ENCODE measurements at regions not wholly inside any gene's neighbourhood (a gene's known extent, or its start where the extent isn't known, plus 50 kb on each side); places are given as distances from the start of the nearest gene placed in this dataset.

DNA sequence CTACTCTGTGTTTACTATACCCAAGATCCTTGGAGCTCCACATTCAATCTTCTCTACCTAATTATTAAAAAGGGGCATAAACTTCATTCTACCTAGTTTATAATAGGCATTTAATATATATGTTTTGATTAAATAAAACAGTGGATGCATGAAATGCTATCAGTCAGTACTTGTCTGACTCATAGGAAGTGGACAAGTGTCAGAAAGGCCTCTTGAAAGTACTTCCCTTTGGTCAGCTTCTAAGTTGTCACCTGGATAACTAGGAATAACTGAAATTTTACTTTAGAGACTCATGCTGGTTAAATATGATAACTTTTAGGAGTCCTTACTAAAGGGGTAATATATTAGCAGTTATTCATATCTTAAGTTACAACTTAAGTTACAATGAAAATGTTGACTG is 329.8 kb downstream of the KLF5 start:
- no peak for DNase-seq (ENCODE audit: low read depth)
- no peak overlapping the region for H3K4me3 ChIP-seq (ENCODE audit: low read length)
- TF ChIP-seq, protein P1, sequence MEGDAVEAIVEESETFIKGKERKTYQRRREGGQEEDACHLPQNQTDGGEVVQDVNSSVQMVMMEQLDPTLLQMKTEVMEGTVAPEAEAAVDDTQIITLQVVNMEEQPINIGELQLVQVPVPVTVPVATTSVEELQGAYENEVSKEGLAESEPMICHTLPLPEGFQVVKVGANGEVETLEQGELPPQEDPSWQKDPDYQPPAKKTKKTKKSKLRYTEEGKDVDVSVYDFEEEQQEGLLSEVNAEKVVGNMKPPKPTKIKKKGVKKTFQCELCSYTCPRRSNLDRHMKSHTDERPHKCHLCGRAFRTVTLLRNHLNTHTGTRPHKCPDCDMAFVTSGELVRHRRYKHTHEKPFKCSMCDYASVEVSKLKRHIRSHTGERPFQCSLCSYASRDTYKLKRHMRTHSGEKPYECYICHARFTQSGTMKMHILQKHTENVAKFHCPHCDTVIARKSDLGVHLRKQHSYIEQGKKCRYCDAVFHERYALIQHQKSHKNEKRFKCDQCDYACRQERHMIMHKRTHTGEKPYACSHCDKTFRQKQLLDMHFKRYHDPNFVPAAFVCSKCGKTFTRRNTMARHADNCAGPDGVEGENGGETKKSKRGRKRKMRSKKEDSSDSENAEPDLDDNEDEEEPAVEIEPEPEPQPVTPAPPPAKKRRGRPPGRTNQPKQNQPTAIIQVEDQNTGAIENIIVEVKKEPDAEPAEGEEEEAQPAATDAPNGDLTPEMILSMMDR (IDR thresholded peaks at IDR 0.05; ENCODE audit: insufficient read depth, low read depth, low read length, missing control alignments) = no peak

DNA sequence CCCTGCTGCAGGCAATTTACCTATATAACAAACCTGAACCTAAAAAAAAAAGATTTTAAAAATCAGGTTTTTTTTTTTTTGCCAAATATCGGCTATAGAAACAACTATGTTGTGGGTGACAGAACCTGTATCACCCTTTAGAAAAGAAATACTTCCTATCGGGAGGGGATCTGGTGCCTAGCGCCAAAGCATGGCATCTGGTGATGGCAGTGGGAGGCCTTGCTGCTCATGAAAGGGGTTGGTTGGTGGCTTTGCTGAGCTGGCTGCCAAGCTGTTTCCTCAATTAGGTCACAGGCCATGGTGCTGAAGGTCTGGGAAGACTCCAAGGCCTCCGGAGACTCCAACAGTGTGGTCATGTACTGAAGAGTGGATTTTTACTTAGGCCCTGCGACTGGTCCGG is 328.5 kb downstream of the KLF5 start:
- no peak overlapping the region for H3K4me3 ChIP-seq (ENCODE audit: low read length)
- no peak for DNase-seq (ENCODE audit: low read depth)
- TF ChIP-seq, protein P1 (IDR thresholded peaks at IDR 0.05; ENCODE audit: insufficient read depth, low read depth, low read length, missing control alignments) = no peak

DNA sequence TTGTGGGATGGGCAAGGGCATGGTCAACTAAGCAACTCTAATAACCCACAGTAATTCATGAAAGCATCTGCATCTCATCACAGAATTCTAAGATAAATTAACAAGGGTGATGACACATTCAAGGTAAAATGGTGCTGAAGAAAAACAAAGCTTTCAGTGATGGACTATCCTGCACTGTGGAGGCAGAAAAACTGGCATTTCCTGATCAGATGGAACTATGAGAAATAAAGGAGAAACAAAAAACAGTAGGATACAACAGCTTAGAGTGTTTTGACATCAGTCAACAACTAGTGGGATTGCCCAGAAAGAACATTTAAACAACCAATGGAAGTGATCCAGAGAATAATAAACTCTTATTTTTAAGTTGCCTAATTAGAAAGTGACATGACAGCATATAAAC is 327.0 kb downstream of the KLF5 start:
- TF ChIP-seq, protein P1 (IDR thresholded peaks at IDR 0.05; ENCODE audit: insufficient read depth, low read depth, low read length, missing control alignments) = no peak
- peak; percentile 56 for DNase-seq (ENCODE audit: low read depth)
- no peak overlapping the region for H3K4me3 ChIP-seq (ENCODE audit: low read length)

DNA sequence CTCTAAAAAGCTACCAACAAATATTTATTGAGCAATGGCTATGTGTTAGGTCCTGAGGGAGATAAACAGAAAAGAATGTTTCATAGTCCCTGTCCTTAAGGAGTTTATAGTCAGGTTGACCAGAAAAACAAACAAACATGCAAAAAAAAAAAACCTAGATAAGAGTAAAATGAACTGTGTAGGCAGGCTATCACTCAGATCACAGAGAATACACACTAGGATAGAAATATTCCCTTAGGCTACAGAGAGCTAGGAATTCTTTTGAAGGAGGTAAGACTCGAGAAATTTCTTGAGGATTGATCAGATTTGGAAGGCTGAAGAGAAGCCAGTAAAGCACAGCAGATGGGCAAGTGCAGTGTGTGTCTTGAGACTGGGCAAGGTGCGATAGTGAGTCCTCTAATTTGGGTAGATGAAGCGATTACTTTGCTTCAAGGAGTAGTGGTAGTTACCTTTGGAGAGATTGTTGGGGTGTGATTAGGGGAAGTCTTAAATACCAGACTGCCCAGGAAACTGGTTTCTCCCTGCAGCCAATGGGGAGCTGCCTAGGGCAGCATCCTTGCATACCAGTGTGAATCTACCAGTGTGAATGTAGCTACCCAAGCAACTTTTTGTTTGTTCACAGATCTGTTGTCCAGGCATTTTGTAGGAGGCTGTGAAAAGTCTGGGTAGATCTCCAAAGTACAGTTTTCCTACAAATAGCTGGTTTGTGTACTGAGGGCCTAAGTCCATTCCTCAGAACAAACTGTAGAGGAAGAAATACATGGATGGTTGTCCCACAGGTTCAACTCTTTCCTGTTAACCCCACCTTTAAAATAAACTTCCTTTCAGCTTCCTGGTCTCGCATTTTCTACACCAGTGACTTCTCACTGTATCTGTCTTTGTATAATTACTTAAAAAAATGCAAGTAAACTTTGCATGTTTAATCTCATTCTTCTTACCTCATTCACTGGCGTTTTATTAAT is 314.1 kb downstream of the KLF5 start:
- H3K4me3 ChIP-seq (ENCODE audit: low read length) = no peak overlapping the region
- no peak for DNase-seq (ENCODE audit: low read depth)
- TF ChIP-seq, protein P1 (IDR thresholded peaks at IDR 0.05; ENCODE audit: insufficient read depth, low read depth, low read length, missing control alignments) = no peak

DNA sequence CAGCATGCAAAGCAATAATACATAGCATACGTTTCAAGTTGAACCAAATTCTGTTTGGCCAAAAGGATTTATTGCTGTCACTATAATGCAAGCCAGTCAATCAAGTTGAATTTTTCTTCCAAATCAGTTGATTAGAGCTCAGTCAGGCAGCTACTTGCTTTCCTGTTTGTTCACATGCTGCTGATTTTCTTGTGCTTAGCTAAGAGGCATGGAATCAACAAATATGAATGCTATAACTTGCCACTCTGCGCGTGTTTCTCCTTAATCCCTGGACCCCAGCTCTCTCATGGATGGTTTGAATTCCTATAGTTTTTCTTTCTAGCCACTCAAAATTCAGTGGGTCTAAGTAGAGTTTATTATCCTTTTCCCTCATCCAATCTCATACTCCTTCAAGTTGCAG is 311.3 kb downstream of the KLF5 start:
- TF ChIP-seq, protein P1 (IDR thresholded peaks at IDR 0.05; ENCODE audit: insufficient read depth, low read depth, low read length, missing control alignments) = no peak
- DNase-seq (ENCODE audit: low read depth) = peak; percentile 25
- no peak overlapping the region for H3K4me3 ChIP-seq (ENCODE audit: low read length)

DNA sequence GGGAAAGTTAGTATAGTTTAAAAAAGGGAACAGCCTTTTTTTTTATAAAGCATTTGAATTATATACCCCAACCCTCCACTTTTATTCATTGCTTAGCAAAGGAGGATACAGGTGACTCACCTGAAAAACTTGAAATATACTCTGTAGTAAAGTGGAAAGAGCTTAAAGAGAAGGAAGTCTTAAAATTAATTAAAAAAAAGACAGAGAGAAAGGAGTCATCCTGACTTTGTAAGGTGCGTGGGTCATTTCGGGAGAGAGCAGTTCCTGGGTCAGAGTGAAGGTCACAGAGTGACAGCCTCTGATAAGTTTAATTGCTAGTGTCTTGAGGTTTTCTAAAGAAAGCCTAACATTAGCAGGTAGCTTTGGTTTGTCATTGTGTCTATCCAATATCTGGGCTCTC is 310.3 kb downstream of the KLF5 start:
- TF ChIP-seq, protein P1 (IDR thresholded peaks at IDR 0.05; ENCODE audit: insufficient read depth, low read depth, low read length, missing control alignments) = no peak
- no peak overlapping the region for H3K4me3 ChIP-seq (ENCODE audit: low read length)
- DNase-seq (ENCODE audit: low read depth) = no peak

DNA sequence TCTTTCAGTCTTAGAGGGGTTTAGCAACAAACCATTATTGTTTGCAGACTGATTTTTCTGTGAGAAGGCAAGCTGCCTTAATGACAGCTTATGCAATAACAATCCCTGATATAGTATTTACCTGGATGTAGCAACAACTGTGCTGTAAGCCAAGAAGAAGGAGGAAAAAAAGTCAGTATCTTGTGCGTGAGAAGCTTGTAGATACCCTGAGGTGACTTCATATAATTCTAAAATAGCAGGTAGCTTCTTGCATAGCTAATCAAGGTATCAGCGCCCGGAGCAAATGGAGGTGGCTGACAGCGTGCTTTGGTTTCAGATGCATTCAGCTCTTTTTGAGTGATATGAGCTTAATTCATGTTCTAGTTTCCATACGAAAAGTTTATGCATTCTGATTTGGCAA is 309.8 kb downstream of the KLF5 start:
- TF ChIP-seq, protein P1 (IDR thresholded peaks at IDR 0.05; ENCODE audit: insufficient read depth, low read depth, low read length, missing control alignments) = no peak
- peak; percentile 98 for DNase-seq (ENCODE audit: low read depth)
- no peak overlapping the region for H3K4me3 ChIP-seq (ENCODE audit: low read length)
